Stimulated activated naive B cell treated with anti-CD40 and anti-IgM and Interleukin-4, amounts not matched to agents 10 μg/mL and 1 μg/mL and 100 μg/mL, for 72 hours (primary cell): ENCODE measurements at regions not wholly inside any gene's neighbourhood (a gene's known extent, or its start where the extent isn't known, plus 50 kb on each side); places are given as distances from the start of the nearest gene placed in this dataset.
"Not testable (repeated sequence)": the region's sequence is repeated elsewhere in the genome, so short reads cannot be mapped to it uniquely, and the experiment has no call there.

Source experiments
- ATAC-seq, 2 donors: fragments of 150-1000 bp; cut with Tn5 transposase; replicated peaks; 2 replicates each; pipeline ENCODE4 v1.10.0; 2021; ENCODE audit warnings: moderate library complexity in 1 of 2
- DNase-seq: peaks from one replicate; pipeline ENCODE4 v3.0.0; 2021
- H3K27ac Mint-ChIP-seq: one replicate; pipeline ENCODE4 v1.8.0; 2022; ENCODE audit warnings: mild to moderate bottlenecking, mixed read lengths
- H3K27me3 Mint-ChIP-seq, 2 donors: one replicate each; pipeline ENCODE4 v1.8.0; 2022; ENCODE audit warnings: mixed read lengths in 2 of 2
- H3K36me3 Mint-ChIP-seq, 2 donors: one replicate each; pipeline ENCODE4 v1.8.0; 2022; ENCODE audit warnings: mixed read lengths in 2 of 2, mild to moderate bottlenecking in 1 of 2
- H3K4me1 Mint-ChIP-seq, 2 donors: one replicate each; pipeline ENCODE4 v1.8.0; 2022; ENCODE audit warnings: mixed read lengths in 2 of 2, mild to moderate bottlenecking in 1 of 2
- H3K4me3 Mint-ChIP-seq, 2 donors: one replicate each; pipeline ENCODE4 v1.8.0; 2022; ENCODE audit warnings: mild to moderate bottlenecking in 2 of 2, mixed read lengths in 2 of 2, moderate library complexity in 1 of 2
- H3K9me3 Mint-ChIP-seq, 2 donors: one replicate each; pipeline ENCODE4 v1.8.0; 2022; ENCODE audit warnings: mixed read lengths in 2 of 2, mild to moderate bottlenecking in 1 of 2

DNA sequence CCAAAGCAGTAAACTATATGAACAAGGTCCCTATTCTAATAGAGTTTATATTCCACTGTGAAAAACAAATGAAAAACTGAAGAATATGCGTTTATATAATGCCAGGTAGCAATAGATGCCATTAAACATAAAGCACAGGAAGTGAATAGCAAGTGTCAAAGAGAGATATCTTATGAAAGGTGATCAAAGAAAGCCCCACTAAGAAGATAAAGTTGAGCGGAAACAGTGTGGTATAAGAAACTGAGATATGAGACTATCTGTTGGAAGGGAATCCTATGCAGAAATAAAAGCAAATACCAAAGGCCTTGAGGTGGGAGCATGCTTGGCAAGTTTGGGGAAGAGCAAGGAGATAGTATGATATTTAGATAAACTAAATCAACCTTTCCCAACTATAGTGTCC lies 123.1 kb upstream of the FAR2 start:
- no peak for ATAC-seq
- no peak overlapping the region for H3K27ac Mint-ChIP-seq

DNA sequence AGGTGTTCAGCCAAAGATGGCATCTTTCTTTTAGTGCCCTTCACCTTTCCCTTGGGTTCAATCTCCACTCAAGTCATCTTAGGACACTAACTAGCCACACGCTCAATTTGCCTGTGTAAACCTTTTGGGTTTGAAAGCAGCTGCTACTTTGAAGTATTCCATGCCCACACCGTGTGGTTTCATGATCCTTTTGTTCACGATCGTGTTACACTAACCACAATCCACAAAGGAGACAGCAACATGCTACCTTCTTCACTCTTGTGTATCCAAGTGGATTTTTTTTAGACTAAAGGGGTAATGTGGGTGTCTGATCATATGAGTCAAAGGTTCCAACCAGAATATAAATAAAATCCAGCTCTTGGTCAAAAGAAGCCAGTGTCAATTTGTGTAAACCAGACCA lies 122.7 kb upstream of the FAR2 start:
- Mint-ChIP-seq H3K27me3 (no peaks in the 10 kb centered on the region), H3K27ac (no peak overlapping the region), H3K4me1 (no peaks in the 10 kb centered on the region), H3K9me3 (peaks cover 0 to 5% of the 10 kb centered on the region in 2 donors), H3K36me3 (no peaks in the 10 kb centered on the region), H3K4me3 (no peak overlapping the region)
- DNase-seq (peak; percentile 2), ATAC-seq (peak; percentile 74 to 78)

More for the DNA sequence above, 123.1 kb upstream of the FAR2 start:
- peaks cover 0 to 5% of the 10 kb centered on the region in 2 donors for H3K9me3 Mint-ChIP-seq
- no peaks in the 10 kb centered on the region for H3K27me3 Mint-ChIP-seq
- no peaks in the 10 kb centered on the region for H3K36me3 Mint-ChIP-seq
- DNase-seq: no peak
- H3K4me1 Mint-ChIP-seq: no peaks in the 10 kb centered on the region
- no peak overlapping the region for H3K4me3 Mint-ChIP-seq

DNA sequence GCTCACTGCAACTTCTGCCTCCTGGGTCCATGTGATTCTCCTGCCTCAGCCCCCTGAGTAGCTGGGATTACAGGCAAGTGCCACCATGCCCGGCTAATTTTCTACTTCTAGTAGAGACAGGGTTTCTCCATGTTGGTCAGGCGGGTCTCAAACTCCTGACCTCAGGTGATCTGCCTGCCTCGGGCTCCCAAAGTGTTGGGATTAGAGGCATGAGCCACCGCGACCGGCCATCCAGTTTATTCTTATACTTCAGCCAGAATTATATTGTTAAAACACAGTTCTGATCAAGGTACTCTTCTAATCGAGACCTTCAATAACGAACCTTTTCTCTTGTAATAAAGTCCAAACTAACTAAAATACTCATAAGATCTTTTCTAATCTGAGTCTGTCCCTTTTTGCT lies 119.6 kb upstream of the FAR2 start:
- not testable (repeated sequence) for ATAC-seq, H3K27ac Mint-ChIP-seq, H3K4me3 Mint-ChIP-seq, DNase-seq, H3K4me1 Mint-ChIP-seq, H3K27me3 Mint-ChIP-seq, H3K36me3 Mint-ChIP-seq, H3K9me3 Mint-ChIP-seq

DNA sequence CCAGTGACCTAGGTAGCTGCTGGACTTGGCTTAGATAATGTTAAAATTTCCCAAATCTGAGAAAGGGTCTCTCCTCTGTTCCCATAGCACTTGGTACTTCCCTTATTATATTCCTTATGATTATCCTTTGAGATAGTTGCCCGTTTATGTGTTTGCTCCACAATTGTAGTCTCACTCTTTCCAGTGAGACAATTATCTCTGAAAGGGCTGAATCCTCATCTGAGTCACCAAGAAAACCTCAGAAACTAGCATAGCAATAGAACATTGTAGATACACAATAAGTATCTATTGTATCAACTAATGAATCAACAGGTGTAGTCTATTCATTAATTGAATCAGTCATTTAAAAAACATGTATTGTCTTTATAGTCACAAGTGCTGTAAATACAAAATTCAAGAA lies 119.1 kb upstream of the FAR2 start:
- DNase-seq: no peak
- Mint-ChIP-seq H3K27ac (no peak overlapping the region), H3K4me1 (peaks cover 2 to 4% of the 10 kb centered on the region in 2 donors), H3K4me3 (no peak overlapping the region), H3K36me3 (no peaks in the 10 kb centered on the region), H3K27me3 (peaks cover 0 to 8% of the 10 kb centered on the region in 2 donors), H3K9me3 (peaks cover 0 to 5% of the 10 kb centered on the region in 2 donors)
- no peak for ATAC-seq

DNA sequence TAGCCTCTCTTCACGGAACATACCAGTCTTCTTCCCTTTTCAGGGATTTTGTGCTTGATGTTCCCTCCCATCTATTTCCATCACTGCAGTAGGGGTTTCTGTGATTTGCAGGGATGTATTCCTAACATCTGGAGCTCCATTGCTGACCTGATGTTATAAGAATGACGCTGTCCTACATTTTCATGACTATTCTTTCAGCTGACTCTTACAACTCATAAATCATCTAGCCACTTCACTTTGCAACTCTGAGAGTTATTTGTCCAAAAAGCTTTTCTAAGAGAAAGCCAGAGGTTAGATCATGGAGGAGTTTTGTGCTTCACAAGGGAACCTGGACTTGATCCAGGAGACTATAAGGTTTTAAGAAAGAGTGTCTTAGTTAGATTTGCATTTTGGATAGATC lies 116.6 kb upstream of the FAR2 start:
- H3K9me3 Mint-ChIP-seq: peaks cover 0 to 5% of the 10 kb centered on the region in 2 donors
- H3K27ac Mint-ChIP-seq: no peak overlapping the region
- H3K36me3 Mint-ChIP-seq: no peaks in the 10 kb centered on the region
- no peak overlapping the region for H3K4me3 Mint-ChIP-seq
- peaks cover 0 to 8% of the 10 kb centered on the region in 2 donors for H3K27me3 Mint-ChIP-seq
- peaks cover 2 to 4% of the 10 kb centered on the region in 2 donors for H3K4me1 Mint-ChIP-seq
- no peak for DNase-seq
- no peak for ATAC-seq

DNA sequence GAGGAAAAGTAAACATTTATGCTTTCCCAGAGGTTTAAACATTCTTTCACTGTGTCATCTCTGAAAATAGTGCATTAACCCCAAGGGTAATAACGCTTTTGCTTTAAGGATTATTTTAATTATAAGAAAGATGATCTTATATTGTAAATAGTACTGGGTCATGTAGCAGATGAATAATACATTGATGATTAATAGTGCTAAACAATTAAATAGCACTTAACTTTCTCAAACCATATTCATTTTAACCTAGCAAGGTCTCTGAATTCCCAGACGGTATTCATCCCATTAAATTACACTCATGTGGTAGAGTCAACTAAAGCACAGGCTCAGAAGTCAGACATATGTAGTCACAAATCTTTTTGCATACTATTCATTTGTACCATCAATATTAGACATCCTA lies 115.6 kb upstream of the FAR2 start:
- Mint-ChIP-seq H3K9me3 (peaks cover 0 to 5% of the 10 kb centered on the region in 2 donors), H3K4me3 (no peak overlapping the region), H3K27ac (no peak overlapping the region), H3K27me3 (peaks cover 0 to 8% of the 10 kb centered on the region in 2 donors), H3K4me1 (peaks cover 2 to 4% of the 10 kb centered on the region in 2 donors), H3K36me3 (no peaks in the 10 kb centered on the region)
- no peak for ATAC-seq
- DNase-seq: no peak

DNA sequence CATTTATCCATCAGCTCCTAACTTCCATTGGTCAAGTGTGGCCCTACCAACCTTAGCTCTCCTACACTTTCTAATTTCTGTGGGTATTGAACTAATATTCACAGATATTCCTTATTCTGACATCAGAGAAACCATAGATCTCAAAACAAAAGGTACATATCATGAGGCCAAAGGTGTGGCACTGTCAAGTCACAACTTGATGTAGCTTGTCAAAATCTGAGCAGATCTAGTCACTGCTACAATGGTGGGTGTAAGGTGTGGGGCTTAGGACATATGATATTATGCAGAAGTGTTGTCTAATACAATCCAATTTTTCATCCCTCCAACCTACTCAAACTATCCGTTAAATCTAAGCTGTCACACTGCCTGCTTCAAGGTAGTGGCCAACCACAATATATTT lies 114.0 kb upstream of the FAR2 start:
- no peak overlapping the region for H3K4me3 Mint-ChIP-seq
- peaks cover 2 to 4% of the 10 kb centered on the region in 2 donors for H3K4me1 Mint-ChIP-seq
- DNase-seq: no peak
- peaks cover 0 to 8% of the 10 kb centered on the region in 2 donors for H3K27me3 Mint-ChIP-seq
- no peak overlapping the region for H3K27ac Mint-ChIP-seq
- no peak for ATAC-seq
- no peaks in the 10 kb centered on the region for H3K36me3 Mint-ChIP-seq
- H3K9me3 Mint-ChIP-seq: no peaks in the 10 kb centered on the region

DNA sequence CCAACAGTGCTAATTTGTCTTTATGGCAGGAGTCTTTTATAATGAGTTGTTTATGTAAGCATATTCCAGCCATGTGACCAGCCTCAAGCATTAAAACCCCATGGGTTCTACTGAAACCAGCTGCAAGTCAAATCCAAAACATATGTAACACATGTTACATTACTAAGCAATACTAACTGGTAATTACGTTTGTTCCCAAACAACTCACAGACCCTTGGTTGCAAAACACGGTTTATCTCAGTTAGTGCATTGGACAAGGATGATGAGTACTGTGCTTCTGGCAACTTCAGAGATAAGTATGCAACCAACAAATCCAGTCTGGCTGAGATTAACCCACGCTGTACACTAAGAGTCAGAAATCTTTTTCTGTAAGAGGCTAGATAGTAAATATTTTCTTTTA lies 110.1 kb upstream of the FAR2 start:
- ATAC-seq (no peak), DNase-seq (no peak)
- H3K27ac Mint-ChIP-seq: no peak overlapping the region
- no peak overlapping the region for H3K4me3 Mint-ChIP-seq
- H3K27me3 Mint-ChIP-seq: no peaks in the 10 kb centered on the region
- H3K4me1 Mint-ChIP-seq: no peaks in the 10 kb centered on the region
- H3K9me3 Mint-ChIP-seq: no peaks in the 10 kb centered on the region
- H3K36me3 Mint-ChIP-seq: no peaks in the 10 kb centered on the region

DNA sequence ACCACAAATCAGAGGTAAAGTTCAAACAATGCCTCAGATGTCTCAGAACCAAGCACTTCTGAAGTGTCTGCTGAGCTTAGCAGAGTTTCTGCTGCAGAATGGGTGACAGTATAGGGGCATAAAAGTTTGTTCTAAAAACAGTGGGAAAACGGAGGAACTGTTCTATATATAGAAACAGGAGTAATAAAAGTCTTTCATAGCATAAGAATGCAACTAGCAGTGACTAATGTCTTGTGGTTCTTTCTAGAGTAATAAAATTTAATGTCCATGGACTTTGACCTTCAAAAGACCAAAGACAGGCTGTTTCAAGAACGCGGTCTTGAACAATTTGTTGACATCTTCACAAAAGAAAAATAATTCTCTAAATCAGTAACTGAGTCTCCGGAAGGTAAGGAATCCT lies 107.5 kb upstream of the FAR2 start:
- Mint-ChIP-seq H3K9me3 (no peaks in the 10 kb centered on the region), H3K4me3 (no peak overlapping the region), H3K27me3 (no peaks in the 10 kb centered on the region), H3K36me3 (no peaks in the 10 kb centered on the region), H3K4me1 (no peaks in the 10 kb centered on the region), H3K27ac (no peak overlapping the region)
- DNase-seq (no peak), ATAC-seq (no peak)

DNA sequence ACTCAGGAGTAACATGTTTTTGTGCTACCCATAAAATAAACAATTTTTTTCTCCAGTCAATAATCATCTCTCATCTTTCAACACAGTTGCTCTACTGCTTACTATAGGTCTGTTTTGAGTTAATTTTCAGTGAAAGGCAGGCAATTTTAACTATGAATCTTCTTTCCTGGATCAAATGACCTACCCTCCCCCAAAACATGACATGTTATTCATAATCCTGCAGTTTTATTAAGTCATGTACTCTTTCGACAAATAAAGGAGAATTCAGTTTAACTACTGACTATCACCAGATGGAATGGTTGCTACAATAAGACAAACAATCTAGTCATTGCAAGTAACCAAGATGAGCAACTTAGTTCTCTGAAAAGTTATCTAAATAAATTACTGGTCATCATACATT lies 106.0 kb upstream of the FAR2 start:
- H3K4me3 Mint-ChIP-seq: no peak overlapping the region

DNA sequence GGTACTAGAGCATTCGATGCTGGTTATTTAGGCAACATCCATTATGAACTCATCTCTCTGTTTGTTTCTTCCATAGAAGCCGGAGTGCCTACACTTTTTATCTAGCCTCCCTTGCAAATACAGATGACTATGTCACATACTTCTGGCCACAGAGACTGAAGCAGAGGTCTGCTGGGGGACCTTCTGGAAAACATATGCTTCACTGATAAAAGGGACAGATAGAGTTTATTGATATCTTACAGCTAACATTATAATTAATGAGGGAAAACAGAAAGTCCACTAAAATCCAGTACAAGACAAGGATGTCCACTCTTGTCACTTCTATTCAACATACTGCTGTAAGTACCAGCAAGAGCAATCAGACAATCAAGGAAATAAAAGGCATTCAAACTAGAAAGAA lies 104.3 kb upstream of the FAR2 start:
- no peak overlapping the region for H3K4me3 Mint-ChIP-seq
- no peak for ATAC-seq
- H3K27me3 Mint-ChIP-seq: no peaks in the 10 kb centered on the region
- H3K4me1 Mint-ChIP-seq: no peaks in the 10 kb centered on the region
- no peak for DNase-seq
- no peak overlapping the region for H3K27ac Mint-ChIP-seq
- peaks cover 0 to 2% of the 10 kb centered on the region in 2 donors for H3K9me3 Mint-ChIP-seq
- no peaks in the 10 kb centered on the region for H3K36me3 Mint-ChIP-seq

More for the DNA sequence above, 106.0 kb upstream of the FAR2 start:
- Mint-ChIP-seq H3K4me1 (no peaks in the 10 kb centered on the region), H3K9me3 (no peaks in the 10 kb centered on the region), H3K27ac (no peak overlapping the region), H3K27me3 (no peaks in the 10 kb centered on the region), H3K36me3 (no peaks in the 10 kb centered on the region)
- no peak for ATAC-seq
- no peak for DNase-seq

DNA sequence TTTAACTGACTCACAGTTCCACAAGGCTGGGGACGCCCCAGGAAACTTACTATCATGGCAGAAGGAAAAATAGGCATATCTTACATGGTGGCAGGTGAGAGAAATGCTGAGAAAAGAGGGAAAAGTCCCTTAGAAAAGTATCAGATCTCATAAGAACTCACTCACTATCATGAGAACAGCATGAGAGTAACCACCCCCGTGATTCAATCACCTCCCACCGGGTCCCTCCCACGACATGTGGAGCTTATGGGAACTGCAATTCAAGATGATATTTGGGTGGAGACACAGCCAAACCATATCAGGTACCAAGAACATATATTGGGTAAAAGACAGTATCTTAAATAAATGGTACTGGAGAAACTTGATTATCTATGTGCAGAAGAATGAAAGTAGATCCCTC lies 100.3 kb upstream of the FAR2 start:
- DNase-seq: no peak

DNA sequence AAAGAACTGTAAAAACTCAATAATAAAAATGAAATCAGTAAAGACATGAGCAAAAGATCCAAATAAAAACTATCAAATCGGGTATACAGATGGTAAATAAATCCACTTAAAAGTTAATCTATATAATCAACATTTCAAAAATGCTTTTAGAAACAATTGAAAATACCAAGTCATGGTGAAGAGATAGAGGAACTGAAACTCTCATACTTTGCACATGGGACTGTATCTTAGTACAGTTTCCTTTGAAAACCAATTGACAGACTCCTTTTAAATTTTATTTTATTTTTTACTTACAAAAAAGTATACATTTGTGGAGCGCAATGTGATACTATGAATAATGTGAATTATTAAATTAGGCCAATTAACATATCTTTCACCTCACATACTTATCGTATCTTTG lies 98.6 kb upstream of the FAR2 start:
- DNase-seq (no peak), ATAC-seq (peak; percentile 56 to 74)
- H3K4me3 Mint-ChIP-seq: no peak overlapping the region
- H3K9me3 Mint-ChIP-seq: peaks cover 3 to 9% of the 10 kb centered on the region in 2 donors
- peaks cover 0 to 4% of the 10 kb centered on the region in 2 donors for H3K27me3 Mint-ChIP-seq
- H3K27ac Mint-ChIP-seq: no peak overlapping the region
- H3K4me1 Mint-ChIP-seq: peaks cover 0 to 6% of the 10 kb centered on the region in 2 donors
- H3K36me3 Mint-ChIP-seq: no peaks in the 10 kb centered on the region

More for the DNA sequence above, 100.3 kb upstream of the FAR2 start:
- Mint-ChIP-seq H3K4me3 (no peak overlapping the region), H3K27me3 (peaks cover 0 to 4% of the 10 kb centered on the region in 2 donors), H3K27ac (no peak overlapping the region), H3K9me3 (peaks cover 3 to 9% of the 10 kb centered on the region in 2 donors), H3K4me1 (peaks cover 0 to 6% of the 10 kb centered on the region in 2 donors), H3K36me3 (no peaks in the 10 kb centered on the region)
- no peak for ATAC-seq

DNA sequence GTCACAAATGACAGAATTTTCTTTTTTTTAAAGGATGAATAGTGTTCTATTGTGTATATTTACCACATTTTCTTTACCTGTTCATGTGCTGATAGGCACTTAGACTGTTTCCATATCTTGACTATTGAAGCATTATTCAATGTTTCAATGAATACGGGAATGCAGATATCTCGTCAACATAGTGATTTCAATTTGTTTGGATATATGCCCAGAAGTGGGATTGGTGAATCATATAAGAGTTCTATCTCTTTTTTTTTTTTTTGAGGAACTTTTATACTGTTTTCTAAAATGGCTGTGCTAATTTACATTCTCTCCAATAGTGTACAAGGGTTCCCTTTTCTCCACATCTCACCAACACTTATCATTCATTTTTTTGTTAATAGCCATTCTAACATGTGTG lies 97.9 kb upstream of the FAR2 start:
- Mint-ChIP-seq H3K36me3 (no peaks in the 10 kb centered on the region), H3K9me3 (peaks cover 3 to 9% of the 10 kb centered on the region in 2 donors), H3K27ac (no peak overlapping the region), H3K27me3 (peaks cover 0 to 4% of the 10 kb centered on the region in 2 donors), H3K4me3 (no peak overlapping the region), H3K4me1 (peaks cover 0 to 6% of the 10 kb centered on the region in 2 donors)
- no peak for ATAC-seq
- DNase-seq: no peak

DNA sequence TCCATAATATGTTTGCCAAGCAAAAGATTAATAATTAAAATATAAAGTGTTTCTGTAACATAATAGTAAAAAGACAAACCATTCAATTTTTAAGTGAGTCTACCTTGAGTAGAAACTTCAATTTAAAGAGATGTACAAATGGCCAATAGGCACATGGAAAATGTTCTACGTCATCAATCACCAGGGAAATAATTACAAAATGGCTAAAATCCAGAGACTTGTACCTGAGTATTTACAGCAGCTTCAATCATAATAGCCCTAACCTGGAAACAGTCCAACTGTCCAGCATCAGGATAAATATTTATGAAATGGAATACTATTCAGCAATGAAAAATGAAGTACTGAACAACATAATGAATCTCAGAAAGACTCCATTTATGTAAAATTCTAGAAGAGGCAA lies 95.5 kb upstream of the FAR2 start:
- no peak overlapping the region for H3K4me3 Mint-ChIP-seq
- ATAC-seq (no peak), DNase-seq (no peak)
- peaks cover 3 to 9% of the 10 kb centered on the region in 2 donors for H3K9me3 Mint-ChIP-seq
- H3K27me3 Mint-ChIP-seq: peaks cover 0 to 4% of the 10 kb centered on the region in 2 donors
- peaks cover 0 to 6% of the 10 kb centered on the region in 2 donors for H3K4me1 Mint-ChIP-seq
- no peaks in the 10 kb centered on the region for H3K36me3 Mint-ChIP-seq
- no peak overlapping the region for H3K27ac Mint-ChIP-seq
